ENCODE measurements at regions not wholly inside any gene's neighbourhood (a gene's known extent, or its start where the extent isn't known, plus 50 kb on each side); places are given as distances from the start of the nearest gene placed in this dataset.

- DNase-seq = no peak
These were observed 2275.5 kb downstream of the MAT2B start for GRCh38 chr5:165780901-165781300.

- DNase-seq = no peak
These were observed 2276.3 kb downstream of the MAT2B start for GRCh38 chr5:165781738-165782137.

- no peak for DNase-seq
These were observed 2277.6 kb downstream of the MAT2B start for GRCh38 chr5:165783024-165783423.

GRCh38 chr5:165786073-165786472 lies 2280.7 kb downstream of the MAT2B start:
- DNase-seq = no peak

GRCh38 chr5:165795073-165795472 lies 2289.7 kb downstream of the MAT2B start:
- no peak for DNase-seq

- DNase-seq = no peak
These were observed 2300.3 kb downstream of the MAT2B start for GRCh38 chr5:165805756-165806155.

GRCh38 chr5:165808335-165808734 lies 2302.9 kb downstream of the MAT2B start:
- DNase-seq = no peak

- no peak for DNase-seq
These were observed 2304.5 kb downstream of the MAT2B start for GRCh38 chr5:165809914-165810313.

- DNase-seq = no peak
These were observed 2324.1 kb downstream of the MAT2B start for GRCh38 chr5:165829504-165829903.

- DNase-seq = no peak
These were observed 2329.5 kb downstream of the MAT2B start for GRCh38 chr5:165834891-165835290.

- no peak for DNase-seq
These were observed 2330.6 kb downstream of the MAT2B start for GRCh38 chr5:165836046-165836445.

- DNase-seq = no peak
These were observed 2331.9 kb downstream of the MAT2B start for GRCh38 chr5:165837286-165837685.

- DNase-seq = no peak
These were observed 2339.2 kb downstream of the MAT2B start for GRCh38 chr5:165844571-165844970.

GRCh38 chr5:165858118-165858517 lies 2352.7 kb downstream of the MAT2B start:
- DNase-seq = no peak

- DNase-seq = no peak
These were observed 2353.8 kb downstream of the MAT2B start for GRCh38 chr5:165859251-165859650.

GRCh38 chr5:165863239-165863638 lies 2357.8 kb downstream of the MAT2B start:
- no peak for DNase-seq

- no peak for DNase-seq
These were observed 2365.9 kb downstream of the MAT2B start for GRCh38 chr5:165871291-165871690.

GRCh38 chr5:165874851-165875250 lies 2369.4 kb downstream of the MAT2B start:
- no peak for DNase-seq

- DNase-seq = no peak
These were observed 2371.1 kb downstream of the MAT2B start for GRCh38 chr5:165876538-165876937.

- DNase-seq = no peak
These were observed 2372.1 kb downstream of the MAT2B start for GRCh38 chr5:165877475-165877874.

- no peak for DNase-seq
These were observed 2375.8 kb downstream of the MAT2B start for GRCh38 chr5:165881259-165881658.

GRCh38 chr5:165882099-165882498 lies 2376.7 kb downstream of the MAT2B start:
- no peak for DNase-seq

GRCh38 chr5:165885623-165886350 lies 2380.4 kb downstream of the MAT2B start:
- DNase-seq = no peak

- DNase-seq = no peak
These were observed 2381.7 kb downstream of the MAT2B start for GRCh38 chr5:165887147-165887546.

GRCh38 chr5:165892383-165892782 lies 2387.0 kb downstream of the MAT2B start:
- no peak for DNase-seq
